H1 (cell line): ENCODE measurements at regions not wholly inside any gene's neighbourhood (a gene's known extent, or its start where the extent isn't known, plus 50 kb on each side); places are given as distances from the start of the nearest gene placed in this dataset.

Experiments used
- CTCF ChIA-PET: fragments of 300-600 bp; sonication (Branson Sonifier 250); formaldehyde crosslinking; loops from one replicate; lab custom pipeline; 2021; ENCODE audit not compliant: partially characterized antibody; lab: Charles Lee
- POLR2A ChIA-PET: fragments of 300-600 bp; sonication (Branson Sonifier 250); formaldehyde crosslinking; loops from one replicate; lab custom pipeline; 2021; ENCODE audit warnings: inconsistent platforms; ENCODE audit not compliant: partially characterized antibody; lab: Charles Lee
- DNase-seq, 2 experiments: peaks; one replicate each; pipeline versions ENCODE4 v3.0.0 to v3.0.0-alpha.2; 2010 to 2022; ENCODE audit warnings: low spot score in 2 of 2, low read depth in 1 of 2, mixed read lengths in 1 of 2
- FAIRE-seq: peaks from 2 replicates; lab custom pipeline; 2011; peaks lifted over from hg19 to GRCh38; lab: Jason Lieb, UNC
- H2AFZ ChIP-seq: 2 replicates; pipeline ENCODE4 v1.8.1; 2012; ENCODE audit warnings: low read length, inconsistent platforms
- H2AK5ac ChIP-seq: 2 replicates; pipeline ENCODE4 v1.6.1; 2013; ENCODE audit warnings: low read depth, low read length
- H2BK120ac ChIP-seq: replicated peaks from 2 replicates; pipeline ENCODE3; 2013; ENCODE audit warnings: low read depth, low read length, inconsistent platforms
- H2BK12ac ChIP-seq: 2 replicates; pipeline ENCODE4 v1.6.1; 2013; ENCODE audit warnings: low read depth, low read length
- H2BK15ac ChIP-seq: 2 replicates; pipeline ENCODE4 v1.6.1; 2013; ENCODE audit warnings: low read length
- H2BK20ac ChIP-seq: 2 replicates; pipeline ENCODE4 v1.6.1; 2013; ENCODE audit warnings: low read length
- H2BK5ac ChIP-seq: 2 replicates; pipeline ENCODE4 v1.6.1; 2013; ENCODE audit warnings: low read depth, low read length
- H3K14ac ChIP-seq: 2 replicates; pipeline ENCODE4 v1.6.1; 2013; ENCODE audit warnings: inconsistent platforms; ENCODE audit not compliant: insufficient read length
- H3K18ac ChIP-seq: 2 replicates; pipeline ENCODE4 v1.6.1; 2013; ENCODE audit warnings: low read length; ENCODE audit errors: extremely low read depth
- H3K23ac ChIP-seq: 2 replicates; pipeline ENCODE4 v1.6.1; 2013; ENCODE audit warnings: inconsistent platforms; ENCODE audit not compliant: insufficient read length
- H3K23me2 ChIP-seq: 2 replicates; pipeline ENCODE4 v1.6.1; 2013; ENCODE audit warnings: low read depth, low read length
- H3K27ac ChIP-seq: 2 replicates; pipeline ENCODE4 v1.6.1; 2011; ENCODE audit warnings: low read depth, low read length, inconsistent platforms
- H3K27me3 ChIP-seq, 4 experiments: replicated peaks in 1 of 4; 1 replicate in 1 of 4; 2 replicates in 3 of 4; pipeline versions ENCODE4 v1.6.1 to v1.8.1; 2011 to 2013; ENCODE audit warnings: low read length in 3 of 4, mild to moderate bottlenecking in 3 of 4, inconsistent platforms in 2 of 4, mixed read lengths in 2 of 4, moderate library complexity in 1 of 4; ENCODE audit not compliant: control insufficient read depth in 3 of 4, insufficient read depth in 3 of 4; ENCODE audit errors: extremely low read depth in 1 of 4
- H3K36me3 ChIP-seq, 4 experiments: 2 replicates each; pipeline versions ENCODE4 v1.6.1 to v1.8.1; 2011 to 2013; ENCODE audit warnings: mild to moderate bottlenecking in 4 of 4, low read length in 3 of 4, moderate library complexity in 2 of 4, control low read depth in 1 of 4, inconsistent platforms in 1 of 4; ENCODE audit not compliant: insufficient read depth in 4 of 4, control insufficient read depth in 2 of 4
- H3K4ac ChIP-seq: replicated peaks from 2 replicates; pipeline ENCODE3; 2013; ENCODE audit warnings: low read length, low read depth, mixed read lengths, inconsistent platforms; ENCODE audit not compliant: insufficient read length
- H3K4me1 ChIP-seq, 4 experiments: replicated peaks in 1 of 4; 1 replicate in 1 of 4; 2 replicates in 3 of 4; pipeline versions ENCODE4 v1.6.1 to v1.8.1; 2011 to 2013; ENCODE audit warnings: low read length in 3 of 4, inconsistent platforms in 2 of 4, mixed read lengths in 1 of 4; ENCODE audit not compliant: insufficient read depth in 4 of 4, control insufficient read depth in 3 of 4
- H3K4me2 ChIP-seq, 2 experiments: 2 replicates each; pipeline versions ENCODE4 v1.6.1 to v1.8.1; 2011 to 2013; ENCODE audit warnings: low read depth in 2 of 2, low read length in 2 of 2, control low read depth in 1 of 2, inconsistent platforms in 1 of 2, mild to moderate bottlenecking in 1 of 2; ENCODE audit not compliant: insufficient read depth in 1 of 2
- H3K4me3 ChIP-seq, 4 experiments: fragments of 200-600, 300-600 bp in 1 of 4; sonication (generic), shearing (Covaris generic), sonication (Bioruptor Twin) in 1 of 4; 2 replicates each; pipeline versions ENCODE4 v1.5.1 to v1.8.1; 2011 to 2016; ENCODE audit warnings: low read length in 4 of 4, low read depth in 3 of 4, control low read depth in 2 of 4, inconsistent platforms in 2 of 4, mild to moderate bottlenecking in 2 of 4, mixed read lengths in 1 of 4, moderate library complexity in 1 of 4; ENCODE audit not compliant: insufficient read depth in 2 of 4; ENCODE audit errors: extremely low read depth in 1 of 4
- H3K56ac ChIP-seq: replicated peaks from 2 replicates; pipeline ENCODE3; 2013; ENCODE audit warnings: low read depth, mild to moderate bottlenecking, mixed read lengths, low read length, inconsistent platforms; ENCODE audit not compliant: insufficient read length
- H3K79me1 ChIP-seq: 2 replicates; pipeline ENCODE4 v1.6.1; 2013; ENCODE audit warnings: low read depth, low read length, control low read depth
- H3K79me2 ChIP-seq, 2 experiments: 2 replicates each; pipeline versions ENCODE4 v1.6.1 to v1.8.1; 2012 to 2013; ENCODE audit warnings: low read length in 2 of 2, mild to moderate bottlenecking in 2 of 2, inconsistent platforms in 1 of 2; ENCODE audit not compliant: insufficient read depth in 2 of 2, control insufficient read depth in 1 of 2
- H3K9ac ChIP-seq, 4 experiments: replicated peaks in 1 of 4; 1 replicate in 1 of 4; 2 replicates in 3 of 4; pipeline versions ENCODE4 v1.6.1 to v1.8.1; 2011 to 2013; ENCODE audit warnings: low read depth in 3 of 4, low read length in 3 of 4, control low read depth in 2 of 4, mild to moderate bottlenecking in 2 of 4, moderate library complexity in 2 of 4, inconsistent platforms in 1 of 4; ENCODE audit errors: extremely low read depth in 1 of 4
- H3K9me3 ChIP-seq, 2 experiments: 2 replicates each; pipeline versions ENCODE4 v1.6.1 to v1.8.1; 2012 to 2013; ENCODE audit warnings: mild to moderate bottlenecking in 2 of 2, moderate library complexity in 2 of 2, control low read depth in 1 of 2, inconsistent platforms in 1 of 2, low read depth in 1 of 2, low read length in 1 of 2, mixed read lengths in 1 of 2; ENCODE audit not compliant: insufficient read depth in 2 of 2
- H4K20me1 ChIP-seq, 2 experiments: replicated peaks in 1 of 2; 2 replicates each; pipeline versions ENCODE3 to v1.8.1; 2011 to 2013; ENCODE audit warnings: inconsistent platforms in 2 of 2, low read length in 2 of 2, mild to moderate bottlenecking in 1 of 2; ENCODE audit not compliant: insufficient read depth in 2 of 2, control insufficient read depth in 1 of 2
- H4K5ac ChIP-seq: 2 replicates; pipeline ENCODE4 v1.6.1; 2013; ENCODE audit warnings: low read length, low read depth, mixed read lengths, inconsistent platforms; ENCODE audit not compliant: insufficient read length
- H4K8ac ChIP-seq: 2 replicates; pipeline ENCODE4 v1.8.0; 2013; ENCODE audit warnings: mild to moderate bottlenecking, moderate library complexity, low read length, inconsistent platforms; ENCODE audit not compliant: insufficient read depth; ENCODE audit errors: extremely low read depth
- H4K91ac ChIP-seq: replicated peaks from 2 replicates; pipeline ENCODE3; 2013; ENCODE audit warnings: low read length, mixed read lengths, inconsistent platforms; ENCODE audit not compliant: insufficient read length
- CBX5 ChIP-seq: fragments of 300-800, 300-1000 bp; sonication (generic); IDR thresholded peaks from 2 replicates; pipeline ENCODE4 v1.7.1; 2016; ENCODE audit warnings: antibody characterized with exemption, low read length, low read depth
- GTF2F1 ChIP-seq: IDR thresholded peaks from 2 replicates; pipeline ENCODE4 v1.6.1; 2012; ENCODE audit warnings: low read depth, low read length, improper control_type of control experiment, borderline replicate concordance
- HDAC6 ChIP-seq: IDR thresholded peaks from one replicate; pipeline ENCODE4 v1.7.1; 2012; ENCODE audit warnings: low read depth, mild to moderate bottlenecking, inconsistent platforms, low read length, moderate library complexity
- POU5F1 ChIP-seq: IDR thresholded peaks from 2 replicates; pipeline ENCODE4 v1.6.1; 2011; ENCODE audit warnings: low read depth, mild to moderate bottlenecking, low read length, moderate library complexity
- RAD21 ChIP-seq, 2 experiments: IDR thresholded peaks in 1 of 2; conservative IDR thresholded peaks in 1 of 2; 2 replicates each; pipeline ENCODE4 v1.6.1; 2011; ENCODE audit warnings: low read depth in 2 of 2, low read length in 2 of 2, improper control_type of control experiment in 1 of 2, inconsistent platforms in 1 of 2, mild to moderate bottlenecking in 1 of 2, moderate library complexity in 1 of 2
- RBBP5 ChIP-seq: IDR thresholded peaks from 2 replicates; pipeline ENCODE4 v1.7.1; 2012; ENCODE audit warnings: low read depth, mild to moderate bottlenecking, inconsistent platforms, low read length, moderate library complexity, borderline replicate concordance
- SIRT6 ChIP-seq: IDR thresholded peaks from one replicate; pipeline ENCODE4 v1.7.1; 2012; ENCODE audit warnings: low read length, inconsistent platforms
- SUZ12 ChIP-seq: fragments of 200-600 bp; sonication (generic); IDR thresholded peaks from 2 replicates; pipeline ENCODE4 v1.6.1; 2012; ENCODE audit warnings: mild to moderate bottlenecking, inconsistent platforms, low read length, moderate library complexity, mixed read lengths
- WGBS, 2 experiments: shearing (Covaris generic) in 1 of 2; methylation state at CpG; one replicate each; pipeline versions ENCODE4 v1.1.6 to v1.1.7; 2013 to 2015; ENCODE audit warnings: low lambda C conversion rate in 2 of 2, mixed read lengths in 2 of 2, inconsistent platforms in 1 of 2, low coverage in 1 of 2, missing lambda C conversion rate in 1 of 2; ENCODE audit not compliant: insufficient replicate concordance in 2 of 2, insufficient coverage in 1 of 2, insufficient read length in 1 of 2; ENCODE audit errors: extremely low coverage in 1 of 2, missing lambda C conversion rate in 1 of 2; 5-methylcytosine and 5-hydroxymethylcytosine counted together
- TF ChIP-seq, protein P1 (sequence below): IDR thresholded peaks from 2 replicates; pipeline ENCODE4 v1.6.1; 2012; ENCODE audit warnings: low read length, inconsistent platforms
- TF ChIP-seq, protein P2 (sequence below): IDR thresholded peaks from 2 replicates; pipeline ENCODE4 v1.6.1; 2012; ENCODE audit warnings: inconsistent platforms
- TF ChIP-seq, protein P3 (sequence below): IDR thresholded peaks from 2 replicates; pipeline ENCODE4 v1.6.1; 2012; ENCODE audit warnings: inconsistent platforms

DNA sequence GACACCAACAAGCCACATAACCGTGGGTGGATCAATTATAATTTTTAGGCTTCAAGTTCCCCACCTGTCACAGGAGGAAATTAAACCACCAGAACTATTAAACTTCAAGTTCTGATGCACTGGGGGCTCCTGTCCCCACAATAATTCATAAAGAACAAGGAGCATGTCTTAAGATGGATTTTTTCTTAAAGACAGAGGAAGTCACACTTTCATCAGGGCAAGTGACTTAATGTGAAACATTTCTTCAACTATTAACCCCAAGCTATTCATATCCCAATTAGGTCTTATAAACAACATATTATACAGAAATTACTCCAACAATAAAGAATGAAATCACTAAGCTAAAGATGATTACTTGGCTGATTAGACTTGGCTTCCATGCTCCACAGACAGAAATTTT, 292.5 kb downstream of the ETAA1 start:
- ChIA-PET POLR2A (no interaction called here), CTCF (interaction anchor here (0.7 kb wide), 1 partner anchor 613 kb away, joined by 3 read pairs; no protein-coding TSS in a partner anchor)
- H4K20me1 ChIP-seq: no peaks in the 10 kb centered on the region

More for the DNA sequence above, 292.5 kb downstream of the ETAA1 start:
- no peak overlapping the region for H4K8ac ChIP-seq
- no peaks in the 10 kb centered on the region; a peak in 1 of 7 replicates for H3K27me3 ChIP-seq
- no peak overlapping the region for H3K4me2 ChIP-seq
- no peak overlapping the region for H3K14ac ChIP-seq
- H2BK5ac ChIP-seq: no peak overlapping the region
- H2BK15ac ChIP-seq: no peak overlapping the region
- no peaks in the 10 kb centered on the region for H3K79me2 ChIP-seq
- TF ChIP-seq CBX5 (no peak), HDAC6 (no peak), SUZ12 (no peak), SIRT6 (no peak), RBBP5 (no peak), POU5F1 (no peak), RAD21 (IDR thresholded peaks at IDR 0.05 in 1 of 2, conservative IDR thresholded peaks at IDR 0.05 in 1 of 2; ENCODE audit: low read depth in 2 of 2, low read length in 2 of 2) (no peak), GTF2F1 (no peak)
- TF ChIP-seq, protein P1, sequence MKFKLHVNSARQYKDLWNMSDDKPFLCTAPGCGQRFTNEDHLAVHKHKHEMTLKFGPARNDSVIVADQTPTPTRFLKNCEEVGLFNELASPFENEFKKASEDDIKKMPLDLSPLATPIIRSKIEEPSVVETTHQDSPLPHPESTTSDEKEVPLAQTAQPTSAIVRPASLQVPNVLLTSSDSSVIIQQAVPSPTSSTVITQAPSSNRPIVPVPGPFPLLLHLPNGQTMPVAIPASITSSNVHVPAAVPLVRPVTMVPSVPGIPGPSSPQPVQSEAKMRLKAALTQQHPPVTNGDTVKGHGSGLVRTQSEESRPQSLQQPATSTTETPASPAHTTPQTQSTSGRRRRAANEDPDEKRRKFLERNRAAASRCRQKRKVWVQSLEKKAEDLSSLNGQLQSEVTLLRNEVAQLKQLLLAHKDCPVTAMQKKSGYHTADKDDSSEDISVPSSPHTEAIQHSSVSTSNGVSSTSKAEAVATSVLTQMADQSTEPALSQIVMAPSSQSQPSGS: no peak
- TF ChIP-seq, protein P2, sequence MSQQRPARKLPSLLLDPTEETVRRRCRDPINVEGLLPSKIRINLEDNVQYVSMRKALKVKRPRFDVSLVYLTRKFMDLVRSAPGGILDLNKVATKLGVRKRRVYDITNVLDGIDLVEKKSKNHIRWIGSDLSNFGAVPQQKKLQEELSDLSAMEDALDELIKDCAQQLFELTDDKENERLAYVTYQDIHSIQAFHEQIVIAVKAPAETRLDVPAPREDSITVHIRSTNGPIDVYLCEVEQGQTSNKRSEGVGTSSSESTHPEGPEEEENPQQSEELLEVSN: no peak
- TF ChIP-seq, protein P3, sequence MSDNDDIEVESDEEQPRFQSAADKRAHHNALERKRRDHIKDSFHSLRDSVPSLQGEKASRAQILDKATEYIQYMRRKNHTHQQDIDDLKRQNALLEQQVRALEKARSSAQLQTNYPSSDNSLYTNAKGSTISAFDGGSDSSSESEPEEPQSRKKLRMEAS: no peak
- H2AK5ac ChIP-seq: no peak overlapping the region
- 0 out of 2 replicates have a peak overlapping the region, but pooled peaks have one; percentile 89 for H2AFZ ChIP-seq
- no peak overlapping the region for H2BK120ac ChIP-seq
- H3K4ac ChIP-seq: no peak overlapping the region
- H4K5ac ChIP-seq: no peak overlapping the region
- no peak overlapping the region for H3K23ac ChIP-seq
- H3K18ac ChIP-seq: no peak overlapping the region
- H3K36me3 ChIP-seq: no peaks in the 10 kb centered on the region
- no peak overlapping the region for H4K91ac ChIP-seq
- H3K79me1 ChIP-seq: no peaks in the 10 kb centered on the region
- 93% methylated on average over 1 of the region's 1 CpG; no CpG with 5 or more reads in 1 of the 2 experiments for WGBS, 2 experiments
- no peak overlapping the region for H3K4me3 ChIP-seq
- H2BK12ac ChIP-seq: no peak overlapping the region
- H3K4me1 ChIP-seq: peaks cover 0 to 3% (median 1%) of the 10 kb centered on the region in 4 experiments; a peak in 4 of 7 replicates
- DNase-seq: no peak
- no peaks in the 10 kb centered on the region for H3K9me3 ChIP-seq
- H2BK20ac ChIP-seq: no peak overlapping the region
- H3K27ac ChIP-seq: no peak overlapping the region
- no peak for FAIRE-seq
- H3K23me2 ChIP-seq: no peaks in the 10 kb centered on the region
- no peak overlapping the region for H3K9ac ChIP-seq
- H3K56ac ChIP-seq: no peak overlapping the region
